MG63 (cell line): ENCODE measurements at regions not wholly inside any gene's neighbourhood (a gene's known extent, or its start where the extent isn't known, plus 50 kb on each side); places are given as distances from the start of the nearest gene placed in this dataset.
"Not testable (repeated sequence)": the region's sequence is repeated elsewhere in the genome, so short reads cannot be mapped to it uniquely, and the experiment has no call there.

Experiments used
- DNase-seq: peaks from one replicate; pipeline ENCODE4 v3.0.0-alpha.2; 2020
- H3K27me3 ChIP-seq: fragments of 250-450 bp; sonication (Bioruptor Pico); 2 replicates; pipeline ENCODE4 v1.5.1; 2020; ENCODE audit warnings: mild to moderate bottlenecking, moderate library complexity
- H3K36me3 ChIP-seq: fragments of 250-450 bp; sonication (Bioruptor Pico); 2 replicates; pipeline ENCODE4 v1.5.1; 2020; ENCODE audit warnings: mild to moderate bottlenecking, moderate library complexity
- H3K4me3 ChIP-seq: fragments of 250-450 bp; sonication (Bioruptor Pico); 2 replicates; pipeline ENCODE4 v1.5.1; 2020; ENCODE audit warnings: mild to moderate bottlenecking, moderate library complexity
- H3K9me3 ChIP-seq: fragments of 250-450 bp; sonication (Bioruptor Pico); 2 replicates; pipeline ENCODE4 v1.5.1; 2020; ENCODE audit warnings: mild to moderate bottlenecking, moderate library complexity

DNA sequence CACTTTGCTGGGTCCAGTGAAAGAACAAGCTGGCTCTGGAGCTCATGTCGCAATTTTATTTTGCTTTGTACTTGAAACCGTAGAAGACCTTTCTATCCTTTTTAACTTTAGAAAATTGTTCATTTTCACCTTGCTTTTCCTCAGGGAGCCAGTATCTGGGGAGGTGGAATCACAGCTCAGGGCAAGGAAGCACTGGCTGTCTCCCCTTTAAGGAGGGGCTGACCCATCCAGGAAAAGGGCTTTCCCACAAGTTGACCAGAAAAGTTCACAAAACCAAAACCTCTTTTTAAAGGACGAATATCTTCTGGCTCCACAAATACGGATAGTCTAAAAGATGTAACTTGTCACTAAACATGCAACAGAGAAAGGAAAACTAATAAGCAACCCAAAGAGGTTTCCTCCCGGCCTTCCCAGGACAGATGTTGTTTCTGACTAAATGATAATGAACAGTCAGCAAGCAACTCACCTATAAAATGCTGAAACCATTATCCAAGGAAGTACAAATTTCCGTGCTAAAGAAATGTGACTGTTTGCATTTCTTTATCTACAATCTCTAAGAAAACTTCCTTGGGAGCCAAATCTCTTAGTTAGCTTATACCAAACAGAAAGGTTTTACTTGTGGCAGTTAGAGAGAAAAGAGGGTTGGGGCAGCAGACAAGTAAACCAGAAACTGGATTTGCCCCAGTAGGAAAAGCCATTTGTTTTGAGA, 278.2 kb downstream of the PLK2 start:
- Histone ChIP-seq H3K27me3 (no peaks in the 10 kb centered on the region), H3K4me3 (no peak overlapping the region), H3K36me3 (no peaks in the 10 kb centered on the region), H3K9me3 (no peaks in the 10 kb centered on the region)
- no peak for DNase-seq

DNA sequence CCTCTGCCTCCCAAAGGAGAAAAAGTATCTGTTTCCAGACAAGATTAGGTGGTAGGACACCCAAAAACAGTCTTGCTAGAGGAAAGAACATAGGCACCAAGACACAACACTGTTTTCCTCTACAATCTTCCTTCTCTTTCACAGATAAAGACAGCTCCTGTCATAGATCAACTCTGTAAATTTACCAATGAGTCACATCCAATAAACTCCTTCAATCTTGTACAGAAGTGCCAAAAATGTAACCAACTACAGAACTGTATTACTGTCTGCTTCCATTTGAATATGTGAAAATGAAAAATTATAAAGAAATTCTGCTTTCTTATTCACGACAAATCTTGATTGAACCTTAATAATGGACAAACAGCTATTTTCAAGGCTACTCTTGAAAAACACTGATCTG, 286.9 kb downstream of the PLK2 start:
- no peaks in the 10 kb centered on the region for H3K36me3 ChIP-seq
- H3K9me3 ChIP-seq, result no peaks in the 10 kb centered on the region
- no peak overlapping the region for H3K4me3 ChIP-seq
- no peak for DNase-seq
- H3K27me3 ChIP-seq, result no peaks in the 10 kb centered on the region

DNA sequence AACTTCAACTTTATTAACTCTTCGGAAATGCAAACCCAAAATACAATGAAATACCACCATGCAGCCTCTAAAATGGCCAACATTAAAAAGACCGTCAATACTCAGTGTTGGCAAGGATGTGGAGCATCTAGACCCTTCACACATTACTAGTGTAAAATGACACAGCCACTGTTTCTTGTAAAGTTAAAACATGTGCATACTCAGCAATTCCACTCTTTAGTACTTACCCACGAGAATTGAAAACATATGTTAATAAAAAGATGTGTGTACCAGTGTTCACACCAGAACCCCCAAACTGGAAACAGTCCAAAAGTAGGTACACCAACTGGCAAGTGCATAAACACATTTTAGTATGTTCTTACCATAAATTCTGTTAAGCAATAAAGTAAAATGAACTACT, 294.7 kb downstream of the PLK2 start:
- Histone ChIP-seq H3K4me3 (no peak overlapping the region), H3K27me3 (no peaks in the 10 kb centered on the region), H3K36me3 (no peaks in the 10 kb centered on the region), H3K9me3 (no peaks in the 10 kb centered on the region)
- no peak for DNase-seq

DNA sequence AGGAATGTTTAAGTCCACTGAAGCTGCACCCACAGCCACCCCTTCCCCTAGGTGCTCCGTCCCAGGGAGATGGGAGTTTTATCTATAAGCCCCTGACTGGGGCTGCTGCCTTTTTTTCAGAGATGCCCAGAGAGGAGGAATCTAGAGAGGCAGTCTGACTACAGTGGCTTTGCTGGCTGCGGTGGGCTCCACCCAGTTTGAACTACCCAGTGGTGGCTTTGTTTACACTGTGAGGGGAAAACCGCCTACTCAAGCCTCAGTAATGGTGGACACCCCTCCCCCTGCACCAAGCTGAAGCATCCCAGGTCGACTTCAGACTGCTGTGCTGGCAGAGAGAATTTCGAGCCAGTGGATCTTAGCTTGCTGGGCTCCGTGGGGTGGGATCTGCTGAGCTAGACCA, 298.0 kb downstream of the PLK2 start:
- not testable (repeated sequence) for H3K4me3 ChIP-seq, H3K9me3 ChIP-seq, H3K36me3 ChIP-seq, DNase-seq, H3K27me3 ChIP-seq

DNA sequence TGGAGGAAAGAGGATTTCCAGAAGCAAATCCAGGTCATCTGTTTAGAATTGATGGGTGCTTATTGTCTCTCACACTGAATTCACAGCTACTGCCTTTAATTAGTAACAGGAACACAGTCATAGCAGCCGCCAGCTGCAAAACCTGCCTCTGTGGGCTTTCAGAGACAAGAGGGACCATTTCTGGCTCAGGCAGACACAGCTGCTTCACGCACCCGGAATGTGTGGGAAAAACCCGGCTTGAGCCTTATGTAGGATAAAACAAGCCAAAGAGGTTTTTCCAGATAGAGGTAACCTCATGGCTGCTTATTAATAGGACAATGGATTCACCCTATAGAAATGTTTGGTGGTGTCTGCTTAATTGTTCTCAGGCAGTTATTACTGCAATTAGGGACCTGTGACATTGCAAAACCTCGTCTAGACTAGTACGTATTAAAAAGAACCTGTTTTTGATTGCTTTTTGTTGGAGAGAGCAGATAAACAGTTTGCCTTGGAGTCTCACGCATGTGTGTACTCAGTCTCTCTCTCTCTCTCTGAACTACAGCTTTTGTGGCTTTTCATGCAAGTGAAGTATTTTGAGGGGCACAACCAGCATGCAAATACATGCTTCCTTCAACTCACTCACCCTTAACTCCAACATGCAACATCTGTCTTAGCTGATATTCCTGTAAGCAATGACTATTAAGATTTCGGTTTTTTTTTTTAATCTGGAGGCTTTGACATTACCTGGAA, 302.7 kb downstream of the PLK2 start:
- Histone ChIP-seq H3K36me3 (no peaks in the 10 kb centered on the region), H3K4me3 (no peak overlapping the region), H3K9me3 (no peaks in the 10 kb centered on the region), H3K27me3 (no peaks in the 10 kb centered on the region)
- DNase-seq, result no peak

DNA sequence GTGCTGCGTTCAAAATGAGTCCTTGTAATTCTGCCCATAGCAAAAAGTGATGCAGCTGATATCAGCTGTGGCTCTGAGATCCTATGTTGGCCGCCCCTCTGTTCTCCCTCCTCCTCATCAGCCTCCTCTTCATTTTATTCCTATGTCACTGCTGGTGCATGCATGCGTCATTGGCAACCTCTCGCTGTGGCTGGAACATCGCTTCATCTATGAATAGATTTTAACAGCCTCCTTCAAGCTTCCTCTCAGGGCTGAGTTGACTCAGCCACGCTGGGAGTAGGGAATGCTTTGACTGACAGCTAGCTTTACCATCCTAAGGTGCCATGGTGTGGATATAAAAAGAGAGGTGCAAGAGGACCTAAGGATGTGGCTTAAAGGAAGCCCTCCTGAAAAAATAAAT, 303.5 kb downstream of the PLK2 start:
- no peaks in the 10 kb centered on the region for H3K27me3 ChIP-seq
- DNase-seq, result peak; percentile 81
- no peaks in the 10 kb centered on the region for H3K9me3 ChIP-seq
- no peak overlapping the region for H3K4me3 ChIP-seq
- no peaks in the 10 kb centered on the region for H3K36me3 ChIP-seq

DNA sequence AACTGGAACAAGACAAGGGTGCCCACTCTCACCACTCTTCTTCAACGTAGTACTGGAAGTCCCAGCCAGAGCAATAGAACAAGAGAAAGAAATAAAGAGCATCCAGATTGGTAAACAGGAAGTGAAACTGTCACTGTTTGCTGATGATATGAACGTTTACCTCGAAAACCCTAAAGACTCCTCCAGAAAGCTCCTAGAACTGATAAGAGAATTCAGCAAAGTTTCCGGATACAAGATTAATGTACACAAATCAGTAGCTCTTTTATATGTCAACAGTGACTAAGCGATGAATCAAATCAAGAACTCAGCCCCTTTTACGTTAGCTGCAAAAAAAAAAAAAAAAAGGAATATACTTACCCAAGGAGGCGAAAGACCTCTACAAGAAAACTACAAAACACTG, 306.6 kb downstream of the PLK2 start:
- H3K27me3 ChIP-seq, result no peaks in the 10 kb centered on the region
- H3K9me3 ChIP-seq, result no peaks in the 10 kb centered on the region
- H3K36me3 ChIP-seq, result no peaks in the 10 kb centered on the region
- H3K4me3 ChIP-seq, result no peak overlapping the region
- DNase-seq, result no peak

DNA sequence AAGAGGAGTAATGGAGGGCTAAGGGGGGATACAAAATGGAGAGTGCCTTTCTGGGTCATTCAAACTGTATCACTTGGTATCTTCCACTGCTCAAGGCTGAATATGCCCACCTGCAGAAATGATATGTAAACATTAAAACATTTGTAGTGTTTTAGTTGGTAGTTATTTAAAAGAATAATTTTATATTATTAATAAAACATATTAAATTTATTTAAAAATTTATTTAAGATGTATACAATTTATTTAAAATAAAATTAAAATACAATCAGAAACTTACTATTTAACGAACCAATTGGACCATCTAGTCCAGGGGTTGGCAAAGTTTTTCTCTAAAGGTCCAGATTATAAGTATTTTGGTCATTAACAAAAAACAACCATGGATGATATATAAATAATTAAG, 308.5 kb downstream of the PLK2 start:
- DNase-seq, result no peak
- Histone ChIP-seq H3K27me3 (no peaks in the 10 kb centered on the region), H3K4me3 (no peak overlapping the region), H3K9me3 (no peaks in the 10 kb centered on the region), H3K36me3 (no peaks in the 10 kb centered on the region)

DNA sequence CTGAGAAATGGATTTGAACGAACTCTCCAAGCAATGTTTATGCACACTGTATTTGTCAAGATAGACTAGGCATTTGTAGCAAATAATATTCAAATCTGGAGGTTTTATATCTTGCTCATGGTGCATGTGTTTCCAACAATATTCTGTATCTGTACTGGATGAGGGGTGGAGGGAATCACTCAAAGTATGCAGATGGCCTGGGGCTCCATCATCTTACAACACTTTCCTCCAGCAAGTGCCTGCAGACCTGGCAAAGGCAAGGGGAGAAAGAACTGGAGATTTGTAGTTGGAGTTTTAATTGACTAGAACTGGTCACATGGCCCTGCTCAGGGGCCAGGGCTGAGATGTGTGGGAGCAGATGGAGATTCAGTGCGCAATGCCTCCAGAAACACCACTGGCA, 309.0 kb downstream of the PLK2 start:
- H3K36me3 ChIP-seq, result no peaks in the 10 kb centered on the region
- no peak for DNase-seq
- no peaks in the 10 kb centered on the region for H3K9me3 ChIP-seq
- H3K4me3 ChIP-seq, result no peak overlapping the region
- no peaks in the 10 kb centered on the region for H3K27me3 ChIP-seq

DNA sequence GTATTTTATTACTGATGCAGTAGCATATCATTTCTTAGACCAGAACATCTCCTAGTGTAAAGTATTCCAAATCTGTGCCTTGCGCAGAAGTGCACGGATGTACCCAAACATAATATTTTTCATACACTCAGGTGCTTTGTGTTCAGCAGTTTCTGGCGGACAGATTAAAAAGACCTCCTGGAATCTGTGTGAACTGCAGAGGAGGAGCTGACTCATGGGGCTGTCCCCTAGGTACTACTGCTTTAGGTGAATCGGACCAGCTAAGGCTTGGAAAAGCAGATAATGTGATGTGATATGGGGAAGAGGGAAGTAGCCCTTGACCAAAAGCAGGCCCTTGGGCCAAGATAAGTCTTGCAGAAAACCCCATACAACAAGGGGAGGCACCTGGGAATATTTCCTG, 310.1 kb downstream of the PLK2 start:
- no peaks in the 10 kb centered on the region for H3K27me3 ChIP-seq
- no peak for DNase-seq
- no peak overlapping the region for H3K4me3 ChIP-seq
- peaks cover 4% of the 10 kb centered on the region; the same call in 1 of the 2 replicates for H3K9me3 ChIP-seq
- H3K36me3 ChIP-seq, result no peaks in the 10 kb centered on the region

DNA sequence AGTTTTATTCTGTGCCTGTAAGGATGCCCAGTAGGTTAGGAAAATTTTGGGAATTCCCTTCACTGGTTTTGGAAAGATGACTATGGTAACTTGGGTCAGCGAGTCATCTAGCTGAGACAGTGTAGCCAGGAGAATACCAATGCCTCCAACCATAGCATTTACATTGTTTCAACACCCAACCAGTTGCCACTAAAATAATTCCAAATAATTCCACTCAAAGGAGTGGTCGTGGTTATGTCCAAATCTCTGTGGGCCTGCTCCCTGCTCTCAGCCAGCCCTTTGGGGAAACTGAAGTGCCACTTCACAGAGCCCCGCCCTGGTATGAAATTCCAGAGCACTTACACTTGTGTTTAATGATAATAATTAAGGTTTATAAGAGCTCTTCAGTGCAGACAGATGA, 310.5 kb downstream of the PLK2 start:
- H3K27me3 ChIP-seq, result no peaks in the 10 kb centered on the region
- no peaks in the 10 kb centered on the region for H3K36me3 ChIP-seq
- H3K9me3 ChIP-seq, result peaks cover 4% of the 10 kb centered on the region; the same call in 1 of the 2 replicates
- H3K4me3 ChIP-seq, result no peak overlapping the region
- DNase-seq, result peak; percentile 67

DNA sequence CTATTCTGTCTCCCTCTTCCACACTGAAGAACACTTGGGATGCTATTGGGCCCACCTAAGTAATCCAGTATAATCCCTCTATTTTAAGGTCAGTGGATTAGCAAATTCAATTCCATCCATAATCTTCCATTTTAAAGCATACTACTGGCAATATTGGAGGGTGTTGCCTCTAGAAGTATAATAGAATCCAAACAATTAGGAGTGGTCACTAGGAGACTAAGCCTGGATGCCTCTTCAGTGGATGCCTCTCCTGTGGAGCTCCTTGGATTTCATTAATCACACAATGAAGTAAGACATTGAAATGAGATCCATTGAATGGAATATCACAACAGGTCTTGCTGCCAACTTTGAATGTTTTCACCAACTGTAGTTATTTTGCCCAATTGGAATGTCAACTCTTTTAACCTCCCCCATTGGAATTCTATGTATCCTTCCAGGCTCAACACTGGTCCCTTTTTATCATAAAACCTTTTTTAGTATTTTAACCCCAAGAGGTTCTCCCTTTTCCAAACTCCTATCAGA, 311.6 kb downstream of the PLK2 start:
- Histone ChIP-seq H3K27me3 (no peaks in the 10 kb centered on the region), H3K4me3 (no peak overlapping the region), H3K9me3 (peaks cover 4% of the 10 kb centered on the region; the same call in 1 of the 2 replicates), H3K36me3 (no peaks in the 10 kb centered on the region)
- peak; percentile 25 for DNase-seq

DNA sequence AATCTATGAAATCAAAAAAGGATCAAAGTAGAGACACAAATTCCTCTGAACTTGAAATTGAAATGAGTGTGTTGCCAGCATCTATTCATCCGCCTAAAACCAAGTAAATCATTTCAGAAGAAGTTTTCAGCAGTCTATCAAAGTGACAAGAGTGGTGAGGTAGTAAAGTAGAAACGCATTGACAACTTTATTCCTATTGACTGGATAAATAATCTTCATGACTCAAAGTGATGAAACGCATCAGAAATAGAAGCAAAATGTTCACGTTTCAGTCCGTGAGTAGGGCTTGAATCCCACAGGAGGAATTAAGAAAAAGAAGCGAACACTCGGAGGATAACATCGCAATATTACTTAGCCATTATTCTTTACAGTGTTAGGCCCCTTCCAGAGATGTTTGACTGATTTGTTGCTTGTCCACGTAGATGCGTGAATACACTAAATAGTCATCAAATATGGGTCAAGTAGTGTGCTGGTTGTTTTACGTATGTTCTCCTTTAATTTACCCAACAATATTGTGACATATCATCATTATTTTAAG, 314.4 kb downstream of the PLK2 start:
- no peak for DNase-seq
- Histone ChIP-seq H3K9me3 (peaks cover 4% of the 10 kb centered on the region; the same call in 1 of the 2 replicates), H3K4me3 (no peak overlapping the region), H3K36me3 (no peaks in the 10 kb centered on the region), H3K27me3 (no peaks in the 10 kb centered on the region)

DNA sequence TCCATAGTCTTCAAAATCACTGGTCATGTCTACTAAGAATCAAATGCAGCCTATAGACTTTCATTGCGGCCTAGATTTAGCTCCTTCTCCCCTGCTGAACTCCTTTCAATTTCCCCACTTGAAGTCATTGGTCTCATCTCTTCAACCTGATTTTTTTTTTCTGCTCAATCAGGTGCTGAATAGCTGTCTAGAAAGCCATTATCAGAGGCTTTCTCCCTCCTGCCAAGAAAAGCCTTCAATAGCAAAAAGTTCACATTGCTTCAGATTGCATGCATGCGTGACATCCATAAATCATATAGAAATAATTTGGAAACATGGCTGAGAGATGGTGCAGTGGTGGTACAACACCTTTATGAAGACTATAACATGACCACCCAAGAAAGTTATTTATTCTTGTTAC, 316.2 kb downstream of the PLK2 start:
- H3K36me3 ChIP-seq, result no peaks in the 10 kb centered on the region
- H3K4me3 ChIP-seq, result no peak overlapping the region
- peaks cover 4% of the 10 kb centered on the region; the same call in 1 of the 2 replicates for H3K9me3 ChIP-seq
- H3K27me3 ChIP-seq, result no peaks in the 10 kb centered on the region
- no peak for DNase-seq

DNA sequence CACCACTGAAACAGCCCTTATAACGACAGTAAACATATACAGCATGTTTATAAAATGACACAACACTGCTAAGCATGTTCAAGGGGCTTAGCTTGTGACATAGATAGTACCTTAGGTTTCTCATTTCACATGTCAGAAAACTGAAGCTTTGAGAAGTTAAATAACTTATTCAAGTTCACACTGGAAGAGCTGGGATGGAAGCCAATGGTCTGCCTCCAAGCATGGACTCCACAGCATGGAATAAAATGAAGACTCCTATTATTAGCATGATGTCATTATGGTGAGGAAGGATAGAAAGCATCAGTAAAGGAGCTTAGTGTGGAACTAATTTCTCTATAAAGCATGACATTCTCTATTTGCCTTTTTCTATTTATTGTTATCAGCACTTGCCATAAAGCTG, 316.7 kb downstream of the PLK2 start:
- no peaks in the 10 kb centered on the region for H3K36me3 ChIP-seq
- H3K4me3 ChIP-seq, result no peak overlapping the region
- DNase-seq, result no peak
- H3K27me3 ChIP-seq, result no peaks in the 10 kb centered on the region
- H3K9me3 ChIP-seq, result peaks cover 4% of the 10 kb centered on the region; the same call in 1 of the 2 replicates

DNA sequence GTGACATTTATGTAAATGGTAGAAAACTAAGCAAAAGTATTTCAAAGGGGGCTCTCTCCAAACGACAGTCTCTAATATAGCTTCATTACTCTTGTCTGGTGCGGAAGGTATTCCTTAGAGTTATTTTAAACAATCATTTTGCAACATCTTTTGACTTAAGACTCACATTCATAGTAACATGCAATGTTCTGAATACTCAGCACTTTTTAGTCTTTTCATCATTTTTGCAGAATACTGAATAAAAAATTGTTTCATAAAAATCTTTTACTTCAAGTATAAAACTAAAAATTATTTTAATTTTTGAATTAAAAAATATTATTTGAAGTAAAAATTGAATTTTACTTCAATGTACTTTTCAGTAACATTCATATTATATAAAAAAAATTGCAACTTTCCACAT, 321.1 kb downstream of the PLK2 start:
- no peaks in the 10 kb centered on the region for H3K27me3 ChIP-seq
- H3K36me3 ChIP-seq, result no peaks in the 10 kb centered on the region
- DNase-seq, result no peak
- H3K9me3 ChIP-seq, result no peaks in the 10 kb centered on the region
- no peak overlapping the region for H3K4me3 ChIP-seq

DNA sequence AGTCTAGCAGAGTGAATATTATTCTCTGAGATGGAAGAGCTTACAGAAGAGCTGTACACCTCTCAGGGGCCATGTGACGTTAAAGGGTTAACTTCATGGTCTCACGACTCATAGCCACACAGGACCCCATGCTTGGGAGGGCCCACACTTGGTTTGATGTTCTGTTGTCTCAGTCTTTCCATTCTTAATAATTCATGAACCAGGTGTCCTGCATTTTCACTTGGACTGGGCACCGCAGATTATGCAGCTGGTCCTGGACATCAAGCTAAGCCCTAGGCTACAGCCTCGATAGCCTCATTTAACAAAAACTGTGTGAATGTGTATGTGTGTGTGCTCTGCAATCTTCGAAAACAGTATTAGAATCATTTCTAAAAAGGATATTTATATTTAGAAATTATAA, 323.5 kb downstream of the PLK2 start:
- Histone ChIP-seq H3K9me3 (no peaks in the 10 kb centered on the region), H3K27me3 (no peaks in the 10 kb centered on the region), H3K4me3 (no peak overlapping the region), H3K36me3 (no peaks in the 10 kb centered on the region)
- no peak for DNase-seq
